ENCODE measurements at regions not wholly inside any gene's neighbourhood (a gene's known extent, or its start where the extent isn't known, plus 50 kb on each side); places are given as distances from the start of the nearest gene placed in this dataset.

DNA sequence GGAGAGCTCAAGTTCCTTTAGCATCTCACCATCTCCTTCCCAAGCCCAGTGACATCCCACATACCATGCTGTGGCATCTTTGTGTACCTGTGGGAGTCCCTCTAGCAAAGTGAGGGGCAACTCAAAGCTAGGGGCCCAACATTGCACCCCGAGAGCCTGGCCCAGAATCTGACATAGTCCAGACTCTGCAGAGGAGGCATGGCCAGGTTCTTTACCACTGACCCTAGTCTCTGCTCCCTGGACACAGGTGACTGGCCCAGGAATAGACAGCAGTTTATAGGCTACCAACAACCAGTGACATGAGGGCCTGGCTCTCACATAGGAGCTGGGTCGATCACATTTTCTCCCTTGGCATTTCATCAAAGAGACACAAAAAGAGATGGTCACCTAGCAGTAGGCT is 444.0 kb upstream of the ZMIZ1 start:
- DNase-seq (ENCODE audit: low read depth in 4 of 4, low spot score in 1 of 4) = no peak

DNA sequence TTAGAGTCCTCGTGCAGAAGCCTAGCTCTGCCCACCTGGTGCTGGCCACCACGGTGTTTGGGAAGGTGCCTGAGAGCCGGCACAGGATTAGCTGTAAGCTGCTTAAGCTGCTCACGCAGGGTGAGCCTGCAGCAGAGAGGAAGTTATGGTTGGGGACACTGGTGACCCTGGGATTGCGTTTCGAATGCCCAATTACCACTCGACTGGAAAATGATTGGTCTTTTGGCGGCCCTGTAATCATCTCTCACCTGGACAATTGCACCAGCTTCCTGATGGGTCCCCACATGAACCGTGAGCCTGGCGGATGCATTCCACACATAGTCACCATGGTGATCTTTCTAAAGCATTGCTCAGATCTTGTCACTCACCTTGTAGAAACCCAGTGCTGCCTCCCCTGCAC is 442.3 kb upstream of the ZMIZ1 start:
- no peak for DNase-seq (ENCODE audit: low read depth in 4 of 4, low spot score in 1 of 4)

DNA sequence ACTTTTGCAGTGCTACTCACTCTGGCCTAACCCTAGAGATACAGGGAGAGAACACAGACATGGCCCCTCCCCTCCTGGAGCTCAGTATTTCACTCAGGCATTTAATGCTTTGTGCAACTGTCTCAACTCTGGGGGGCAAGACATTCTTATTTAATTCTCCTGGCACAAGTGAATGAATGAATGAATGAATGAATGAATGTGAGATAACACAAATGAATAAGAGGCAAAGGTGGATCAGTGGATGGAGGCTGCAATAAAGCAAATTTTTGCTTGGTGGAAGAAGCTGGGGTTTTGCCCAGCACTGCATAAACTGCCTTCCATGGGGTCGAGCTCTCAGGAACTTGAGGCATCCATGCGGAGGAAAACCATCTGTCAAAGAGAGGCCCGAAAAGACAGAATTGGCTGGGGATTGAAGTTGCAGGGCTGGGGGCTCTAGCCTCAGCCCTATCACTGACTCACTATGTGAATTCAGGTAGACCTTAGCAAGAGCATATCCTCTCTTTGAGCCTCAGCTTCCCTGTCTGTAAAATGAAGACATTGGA is 441.4 kb upstream of the ZMIZ1 start:
- no peak for DNase-seq (ENCODE audit: low read depth in 4 of 4, low spot score in 1 of 4)

DNA sequence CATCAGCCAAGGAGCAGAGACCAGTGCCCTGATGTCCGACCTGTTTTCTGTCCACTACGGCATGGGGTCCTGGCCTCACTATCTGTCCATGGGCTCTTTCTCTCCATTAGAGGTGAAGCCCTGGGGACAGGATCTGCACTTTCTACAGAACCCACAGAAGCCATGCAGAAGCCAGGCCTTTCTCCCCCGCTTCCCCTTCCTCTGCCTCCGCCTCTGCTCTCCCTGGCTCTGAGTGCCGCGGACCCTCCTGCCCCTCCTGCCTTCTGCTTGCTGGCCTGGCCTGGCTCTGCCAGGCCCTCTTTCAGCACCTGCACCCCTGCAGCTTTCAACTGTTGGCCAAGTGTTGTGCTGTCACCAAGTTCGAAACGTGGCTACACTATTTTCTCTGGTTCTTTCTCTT is 439.8 kb upstream of the ZMIZ1 start:
- DNase-seq (ENCODE audit: low read depth in 4 of 4, low spot score in 1 of 4) = no peak

DNA sequence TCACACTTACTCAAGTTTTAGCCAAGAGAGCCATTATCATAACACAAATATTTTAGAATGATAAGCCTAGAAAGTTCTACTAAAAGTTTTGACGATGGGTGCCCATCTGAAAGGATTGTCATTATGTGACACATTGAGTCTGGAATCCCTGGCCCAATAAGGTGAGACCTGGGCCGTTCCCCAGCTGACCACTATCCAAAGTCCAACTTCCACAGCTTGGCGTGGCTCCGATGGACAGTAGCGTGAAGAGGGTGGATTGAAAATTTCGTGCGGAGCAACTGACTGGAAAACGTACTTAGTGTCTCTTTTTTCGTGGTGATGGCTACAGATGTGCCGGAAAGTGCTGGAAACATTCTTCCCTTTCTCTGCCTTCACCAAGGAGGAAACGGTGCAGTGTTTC is 439.0 kb upstream of the ZMIZ1 start:
- no peak for DNase-seq (ENCODE audit: low read depth in 4 of 4, low spot score in 1 of 4)

DNA sequence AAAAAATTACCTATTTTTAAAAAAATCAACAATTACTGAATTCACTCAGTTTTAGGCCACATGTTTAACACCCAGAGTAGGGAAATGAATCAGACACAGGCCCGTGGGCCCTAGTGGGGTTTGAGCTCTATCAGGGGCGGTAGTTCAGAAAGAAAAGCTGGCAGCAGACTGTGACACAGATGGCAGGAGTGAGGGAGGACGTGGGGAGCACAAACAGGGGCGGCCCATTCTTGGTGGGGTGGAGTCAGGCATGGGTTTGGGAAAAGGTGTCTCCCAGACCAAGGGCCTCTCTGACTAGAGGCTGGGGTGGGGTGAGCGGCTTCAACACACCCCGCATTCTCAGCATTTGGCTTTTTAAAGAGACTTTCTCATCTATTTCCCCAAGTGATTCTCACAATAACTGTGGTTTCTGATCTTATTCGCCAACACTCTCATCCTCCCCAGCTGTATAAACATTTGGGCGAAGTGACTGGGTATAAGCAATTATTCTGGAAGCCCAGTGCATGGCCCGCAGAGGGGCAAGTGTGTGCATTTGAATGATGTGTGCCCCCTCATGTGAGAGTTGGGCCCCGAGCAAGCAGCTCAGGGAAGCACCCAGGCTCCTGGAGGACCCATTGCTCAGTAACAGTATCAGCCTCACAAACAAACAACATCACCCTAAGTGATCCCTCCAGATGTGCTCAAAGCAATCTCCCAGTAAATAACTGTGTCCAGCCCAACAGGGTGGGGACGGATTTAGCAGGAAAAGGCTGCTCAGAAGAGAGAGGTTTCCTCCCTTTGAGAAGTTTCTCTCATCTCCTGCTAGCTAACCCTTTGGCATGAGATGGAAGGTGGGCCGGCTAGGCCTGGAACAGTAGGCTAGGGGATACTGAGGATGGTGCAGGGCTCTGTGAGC is 437.6 kb upstream of the ZMIZ1 start:
- DNase-seq (ENCODE audit: low read depth in 4 of 4, low spot score in 1 of 4) = peak in 1 of 4 experiments; percentile 2

DNA sequence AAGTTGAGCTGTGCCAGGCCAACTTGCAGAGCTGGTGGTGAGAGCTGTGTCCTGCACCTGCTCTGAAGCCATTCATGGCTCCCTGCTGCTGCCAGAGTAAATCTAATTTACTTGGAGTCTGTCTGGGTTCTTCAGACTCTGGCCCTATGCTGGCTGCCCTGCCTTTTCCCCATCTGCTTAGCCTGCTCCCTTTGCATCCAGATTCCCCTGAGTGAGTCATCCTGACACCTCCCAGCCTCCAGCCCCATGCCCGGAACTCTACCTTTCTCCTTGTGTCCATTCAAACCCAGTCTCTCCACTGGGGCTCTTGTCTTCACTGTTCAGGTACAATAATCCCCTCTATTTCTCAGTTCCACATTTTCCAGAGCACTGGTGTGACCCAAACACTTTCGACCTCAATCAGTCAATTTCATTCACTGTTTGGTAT is 434.4 kb upstream of the ZMIZ1 start:
- DNase-seq (ENCODE audit: low read depth in 4 of 4, low spot score in 1 of 4) = no peak

DNA sequence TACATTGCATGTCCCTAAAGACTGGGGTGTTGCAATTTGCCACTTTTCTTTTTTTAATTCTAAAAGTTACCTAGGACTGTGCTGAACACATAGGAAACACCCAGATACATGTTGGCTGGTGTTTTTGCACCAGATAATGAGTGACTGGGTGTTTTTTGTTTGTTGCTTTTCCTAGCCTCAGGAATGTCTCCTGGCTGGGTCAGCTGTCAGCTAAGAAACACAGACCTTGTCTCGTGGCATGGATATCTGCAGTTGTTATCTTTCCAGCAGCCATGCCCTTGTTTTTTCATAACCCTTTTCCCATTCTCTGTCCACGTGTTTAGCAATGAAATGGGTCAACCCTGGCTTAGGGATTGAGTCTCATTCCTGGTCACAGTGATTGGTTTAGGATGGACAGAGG is 433.9 kb upstream of the ZMIZ1 start:
- DNase-seq (ENCODE audit: low read depth in 4 of 4, low spot score in 1 of 4) = no peak

DNA sequence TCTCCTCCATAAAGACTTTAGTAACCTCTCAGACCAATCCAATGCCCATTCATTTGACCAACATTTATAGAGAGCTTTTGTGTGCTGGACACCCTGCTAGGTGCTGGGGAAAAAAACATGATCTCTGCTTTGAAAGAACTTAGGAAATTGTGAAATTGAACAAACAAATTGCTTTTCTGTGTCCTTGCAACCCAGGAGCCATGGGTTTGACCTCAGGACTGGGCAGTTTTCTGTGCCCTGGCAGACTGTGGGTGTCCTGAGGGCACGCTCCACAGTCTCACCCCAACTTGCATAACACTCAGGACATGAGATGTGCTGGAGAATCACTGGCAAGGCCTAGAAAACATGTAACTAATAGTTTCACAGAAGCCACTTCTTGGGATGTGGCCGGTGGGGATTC is 429.1 kb upstream of the ZMIZ1 start:
- no peak for DNase-seq (ENCODE audit: low read depth in 4 of 4, low spot score in 1 of 4)

DNA sequence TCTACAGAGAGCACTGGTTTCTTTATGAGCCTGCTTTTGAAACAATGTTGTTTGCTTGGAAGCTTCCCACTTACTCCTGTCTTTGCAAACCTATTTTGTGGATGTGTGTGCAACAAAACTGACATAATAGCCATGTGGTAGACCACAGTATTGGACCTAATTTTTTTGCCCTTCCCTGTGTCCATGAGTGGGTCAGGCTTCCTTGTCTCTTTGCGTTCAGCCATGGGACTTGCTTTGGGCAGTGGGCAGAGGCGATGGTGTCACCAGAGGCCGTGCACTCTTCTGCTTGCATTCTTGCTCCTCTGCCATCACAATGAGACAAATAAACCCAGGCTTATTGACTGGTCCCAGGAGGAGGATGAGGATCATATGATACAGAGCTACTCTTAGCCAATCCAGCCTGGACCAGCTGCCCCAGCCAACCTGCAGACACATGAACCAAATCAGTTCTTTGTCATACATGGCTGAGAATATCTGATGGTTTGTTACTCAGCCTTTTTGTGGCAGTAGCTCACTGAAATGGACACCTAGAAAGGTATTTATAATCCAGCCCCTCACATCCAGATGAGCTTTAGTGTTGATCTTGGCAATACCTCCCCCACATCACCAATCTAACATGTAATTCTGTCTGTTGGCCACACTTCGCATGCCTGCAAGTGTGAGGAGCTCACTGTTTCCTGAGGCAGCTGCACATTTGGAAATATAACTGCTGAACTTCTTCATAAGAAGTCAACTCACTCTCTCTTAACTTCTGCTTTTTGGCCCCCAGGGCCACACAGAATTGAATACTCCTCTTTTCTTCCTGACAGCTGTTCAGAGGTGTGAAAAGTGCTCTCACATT is 427.8 kb upstream of the ZMIZ1 start:
- DNase-seq (ENCODE audit: low read depth in 4 of 4, low spot score in 1 of 4) = no peak

DNA sequence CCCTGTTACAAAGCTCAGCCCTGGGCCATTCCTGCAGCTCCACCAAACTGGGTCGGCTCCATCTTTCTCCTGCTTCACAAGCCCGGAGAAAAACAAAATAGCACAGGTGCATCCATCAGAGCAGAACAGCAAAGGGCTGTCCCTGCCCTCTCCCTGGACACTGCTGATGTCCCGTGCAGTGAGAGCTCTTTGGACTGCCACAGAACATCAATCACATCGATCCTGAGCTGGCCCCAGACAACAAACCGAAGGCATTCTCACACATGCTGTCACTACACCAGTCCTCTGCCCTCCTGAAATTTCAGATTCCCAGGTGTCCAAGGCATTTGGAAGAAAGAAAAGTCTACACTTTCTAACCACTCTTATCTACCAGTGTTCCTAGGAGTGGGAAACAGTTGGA is 427.1 kb upstream of the ZMIZ1 start:
- DNase-seq (ENCODE audit: low read depth in 4 of 4, low spot score in 1 of 4) = no peak

DNA sequence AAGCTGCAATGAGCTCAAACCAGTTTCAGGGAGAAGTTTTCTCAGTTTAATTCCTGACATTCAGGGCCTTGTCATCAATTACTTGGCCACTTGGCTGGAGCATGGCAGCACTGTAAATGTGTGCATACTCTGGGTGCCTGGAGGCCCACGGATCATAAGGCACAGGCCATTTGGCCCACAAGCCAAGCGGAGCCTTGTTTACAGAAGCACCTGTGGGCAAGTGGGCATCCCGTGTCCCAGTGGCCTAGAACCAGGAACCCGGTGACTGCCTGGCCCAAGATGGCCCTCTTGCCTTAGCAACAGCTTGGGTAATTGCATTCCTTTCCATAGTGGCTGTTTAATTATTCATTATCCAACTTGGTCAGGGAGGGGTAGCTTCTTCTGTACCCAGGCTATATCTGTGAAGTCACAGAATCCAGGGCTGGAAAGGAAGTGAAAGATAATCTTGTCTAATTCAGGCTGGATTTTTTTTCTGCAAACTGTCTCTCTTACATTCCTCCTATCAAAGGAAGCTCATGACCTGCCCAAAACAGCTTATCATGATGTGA is 426.4 kb upstream of the ZMIZ1 start:
- DNase-seq (ENCODE audit: low read depth in 4 of 4, low spot score in 1 of 4) = no peak

DNA sequence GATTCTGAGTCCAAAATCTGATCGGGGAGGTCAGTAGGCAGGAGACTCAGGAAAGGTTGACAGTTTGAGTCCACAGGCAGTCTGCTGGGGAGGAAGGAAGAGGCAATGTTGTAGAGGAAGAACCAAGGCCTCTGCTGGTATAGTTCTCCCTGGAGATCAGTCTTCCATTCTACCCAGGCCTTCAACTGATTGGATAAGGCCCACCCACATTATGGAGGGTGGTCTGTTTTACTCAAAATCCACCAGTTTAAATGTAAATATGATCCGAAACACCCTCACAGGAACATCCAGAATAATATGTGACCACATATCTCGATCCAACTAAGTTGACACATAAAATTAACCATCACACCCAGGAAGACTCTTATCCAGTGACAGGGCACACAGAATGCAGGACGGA is 425.3 kb upstream of the ZMIZ1 start:
- DNase-seq (ENCODE audit: low read depth in 4 of 4, low spot score in 1 of 4) = no peak

DNA sequence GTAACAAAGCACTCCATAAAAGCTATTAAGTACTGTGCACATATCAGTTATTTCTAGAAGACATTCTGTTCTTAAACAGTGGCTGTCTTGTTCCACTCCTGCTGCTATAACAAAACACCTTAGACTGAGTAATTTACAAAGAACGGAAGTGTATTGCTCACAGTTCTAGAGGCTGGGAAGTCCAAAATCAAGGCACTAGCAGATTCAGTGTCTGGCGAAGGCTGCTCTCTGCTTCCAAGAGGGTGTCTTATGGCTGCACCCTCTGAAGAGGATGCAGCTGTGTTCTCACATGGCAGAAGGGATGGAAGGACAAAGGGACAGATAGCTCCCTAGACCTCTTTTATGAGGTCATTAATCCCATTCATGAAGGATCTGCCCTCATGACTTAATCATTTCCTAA is 424.2 kb upstream of the ZMIZ1 start:
- no peak for DNase-seq (ENCODE audit: low read depth in 4 of 4, low spot score in 1 of 4)

DNA sequence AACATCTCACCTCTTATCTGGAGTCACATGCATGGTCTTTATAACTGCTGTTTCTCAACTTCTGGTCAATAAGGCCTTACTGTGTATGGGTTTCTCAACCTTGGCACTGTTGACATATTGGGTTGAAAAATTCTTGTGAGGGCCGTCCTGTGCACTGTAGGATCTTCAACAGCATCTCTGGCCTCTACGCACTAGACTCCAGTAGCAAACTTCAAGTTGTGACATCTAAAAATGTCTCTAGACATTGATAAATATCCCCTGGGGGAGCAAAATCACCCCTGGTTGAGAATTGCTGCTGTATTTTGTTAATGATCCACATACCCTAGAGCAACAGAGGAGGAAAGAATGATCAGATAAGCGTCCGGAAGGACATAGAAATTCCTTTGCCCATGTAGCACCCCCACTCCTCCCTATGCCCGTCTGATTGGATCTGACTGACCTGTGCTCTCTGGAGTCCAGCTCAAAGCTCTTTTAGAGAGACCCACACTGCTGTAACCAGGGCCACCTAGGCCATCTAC is 423.5 kb upstream of the ZMIZ1 start:
- no peak for DNase-seq (ENCODE audit: low read depth in 4 of 4, low spot score in 1 of 4)

DNA sequence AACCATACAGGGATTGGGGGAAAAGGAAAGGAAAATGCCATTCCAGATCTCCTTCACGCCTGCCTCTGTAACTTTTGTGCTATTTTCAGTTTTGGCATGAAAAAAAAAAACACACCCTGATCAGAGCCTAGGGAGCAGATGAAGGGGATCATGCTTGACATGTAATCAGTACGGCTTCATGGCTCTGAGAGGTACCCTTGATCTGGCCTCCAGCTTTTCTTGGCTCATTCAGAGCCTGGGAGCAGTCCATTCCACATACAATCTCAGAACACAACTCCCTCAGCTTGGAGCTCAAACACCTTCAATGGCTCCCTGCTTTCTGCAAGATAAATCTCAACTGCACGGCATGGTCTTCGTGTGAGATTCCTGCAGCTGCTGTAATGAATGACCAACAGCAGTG is 422.8 kb upstream of the ZMIZ1 start:
- DNase-seq (ENCODE audit: low read depth in 4 of 4, low spot score in 1 of 4) = no peak

DNA sequence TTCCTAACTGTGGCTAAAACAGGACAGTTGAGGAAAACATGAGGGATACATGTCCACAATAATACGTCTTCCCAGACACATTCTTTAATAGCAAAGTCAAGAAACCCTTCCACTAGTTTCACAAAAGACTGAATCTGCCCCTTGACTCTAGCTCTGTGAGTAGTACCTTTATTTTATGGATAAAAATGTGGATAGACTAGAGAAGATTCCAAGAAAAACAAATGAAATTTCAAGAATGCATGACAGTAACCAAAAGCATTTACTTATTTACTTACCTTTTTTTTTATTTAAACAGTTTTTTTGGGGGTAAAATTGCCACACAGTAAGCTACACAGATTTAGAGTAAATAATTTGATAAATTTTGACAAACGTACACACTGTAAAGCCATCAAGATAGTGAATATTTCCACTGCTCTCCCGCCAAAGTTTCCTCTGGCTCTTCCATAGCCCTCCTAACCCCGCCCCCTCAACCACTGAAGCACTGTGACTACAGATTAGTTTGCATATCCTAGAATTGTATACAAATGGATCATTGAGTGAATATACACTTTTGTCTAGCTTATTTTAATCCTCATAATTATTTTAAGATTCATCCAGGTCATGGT is 420.4 kb upstream of the ZMIZ1 start:
- DNase-seq (ENCODE audit: low read depth in 4 of 4, low spot score in 1 of 4) = no peak

DNA sequence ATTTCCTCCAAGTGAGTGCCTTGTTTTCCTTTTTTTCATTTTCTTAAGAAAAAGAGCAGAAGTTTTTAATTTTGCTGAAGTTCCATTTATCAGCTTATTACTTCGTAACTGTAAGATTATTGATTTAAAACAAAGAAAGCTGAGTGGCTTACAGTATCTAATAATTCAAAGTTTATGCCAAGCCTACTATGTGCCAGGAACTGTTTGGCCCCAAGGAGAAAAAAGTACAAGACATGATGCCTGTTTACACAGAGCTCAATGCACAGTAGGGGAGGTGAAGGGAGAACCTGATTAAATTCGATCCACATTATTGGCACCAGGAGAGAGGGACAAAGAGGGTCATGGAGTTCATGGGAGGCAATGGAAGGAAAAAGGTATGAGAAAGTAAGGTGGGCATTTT is 419.3 kb upstream of the ZMIZ1 start:
- no peak for DNase-seq (ENCODE audit: low read depth in 4 of 4, low spot score in 1 of 4)

DNA sequence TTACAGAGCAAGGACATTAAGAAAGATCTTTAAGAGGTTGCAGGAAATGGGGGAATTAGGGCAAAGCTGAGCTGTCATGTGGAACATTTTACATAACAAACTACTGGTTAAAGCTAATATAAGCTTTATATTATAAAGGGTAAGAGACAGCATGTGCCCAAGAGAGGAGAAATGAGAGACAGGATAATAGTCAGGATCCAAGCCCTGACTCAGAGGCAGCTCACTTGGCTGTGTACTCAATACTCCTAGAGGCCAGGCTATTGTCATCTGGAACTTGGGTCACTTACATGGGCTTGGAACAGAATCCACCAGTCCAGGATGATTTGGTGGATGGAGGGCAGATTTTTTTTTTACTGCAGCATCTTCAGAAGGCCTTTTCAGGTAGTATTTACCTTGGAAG is 418.6 kb upstream of the ZMIZ1 start:
- no peak for DNase-seq (ENCODE audit: low read depth in 4 of 4, low spot score in 1 of 4)

DNA sequence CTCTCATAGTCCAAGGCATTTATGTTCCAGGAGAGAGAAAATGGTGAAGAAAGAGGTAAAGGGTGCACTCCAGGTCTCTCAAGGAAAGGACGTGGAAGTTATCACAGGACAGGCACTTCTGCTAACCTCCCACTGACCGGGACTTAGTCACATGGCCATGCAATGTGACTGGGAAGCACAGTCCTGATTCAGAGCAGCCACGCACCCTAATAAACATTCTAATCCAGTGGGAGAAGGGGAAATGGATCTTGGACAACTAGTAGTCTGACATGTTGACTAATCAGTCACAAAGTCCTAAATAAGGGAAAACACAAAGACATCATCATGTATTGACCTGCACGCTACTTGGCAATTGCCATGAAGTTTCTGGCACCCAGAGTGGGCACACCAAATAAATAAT is 417.5 kb upstream of the ZMIZ1 start:
- no peak for DNase-seq (ENCODE audit: low read depth in 4 of 4, low spot score in 1 of 4)

DNA sequence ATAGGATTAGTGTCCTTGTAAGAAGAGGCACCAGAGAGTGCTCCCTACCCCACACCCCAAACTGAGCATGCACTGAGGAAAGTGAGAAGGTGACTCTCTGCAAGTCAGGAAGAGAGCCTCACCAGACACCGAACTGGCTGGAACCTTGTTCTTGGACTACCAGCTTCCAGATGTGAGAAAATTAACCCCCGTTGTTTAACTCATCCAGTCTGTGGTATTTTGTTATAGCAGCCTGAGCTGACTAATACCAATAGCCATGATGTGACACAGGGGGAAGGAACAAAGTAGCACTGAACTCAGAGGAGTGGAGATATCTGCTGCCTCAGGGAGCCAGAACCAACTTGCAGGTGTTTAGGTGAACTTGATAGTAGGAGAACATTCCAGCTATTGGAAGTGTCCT is 415.2 kb upstream of the ZMIZ1 start:
- DNase-seq (ENCODE audit: low read depth in 4 of 4, low spot score in 1 of 4) = no peak
